ENCODE measurements at regions not wholly inside any gene's neighbourhood (a gene's known extent, or its start where the extent isn't known, plus 50 kb on each side); places are given as distances from the start of the nearest gene placed in this dataset.
A peak's percentile ranks its signal among the peaks of the same experiment; 100 is the strongest.

DNA sequence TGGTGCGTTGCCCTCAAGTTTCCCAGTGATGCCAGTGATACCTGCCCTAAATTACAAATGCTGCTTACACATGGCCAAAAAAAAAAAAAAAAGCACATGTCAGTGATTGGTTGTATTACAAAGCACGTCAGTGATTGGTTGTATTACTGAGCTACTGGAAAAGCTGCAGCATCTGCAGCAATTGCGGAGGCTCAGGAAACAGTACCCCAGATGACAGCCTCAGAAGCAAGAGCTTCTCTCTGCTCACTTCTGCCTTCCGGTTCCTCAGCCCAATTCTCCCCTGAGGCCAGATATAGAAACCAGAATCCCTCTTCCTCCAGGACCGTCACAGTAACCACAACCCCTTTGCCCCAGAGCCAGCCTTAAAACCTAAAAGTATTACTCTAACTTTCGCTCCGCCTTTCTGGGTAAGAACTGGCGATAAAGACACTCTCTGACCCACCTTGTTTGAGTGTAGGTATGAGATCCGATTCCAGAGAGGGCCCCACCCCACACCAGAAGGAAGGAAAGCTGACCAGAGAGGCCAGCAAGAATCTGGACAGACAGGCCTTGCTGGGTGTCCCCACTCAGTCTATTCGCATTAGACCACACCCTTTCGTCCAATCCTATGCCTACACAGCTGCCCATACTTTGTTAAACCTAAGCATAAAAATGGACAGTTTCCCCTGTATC is 85.0 kb upstream of the SORBS2 start:
- Histone ChIP-seq H3K4me1 (replicated peaks in 1 of 4; ENCODE audit: control insufficient read depth in 3 of 4, insufficient read depth in 4 of 4, low read length in 3 of 4) (no peaks in the 10 kb centered on the region; a peak in 1 of 7 replicates), H3K36me3 (ENCODE audit: control insufficient read depth in 2 of 4, insufficient read depth in 4 of 4, low read length in 3 of 4) (no peaks in the 10 kb centered on the region), H3K23me2 (ENCODE audit: low read depth, low read length) (no peaks in the 10 kb centered on the region), H3K4ac (replicated peaks; ENCODE audit: insufficient read length, low read depth, low read length) (no peak overlapping the region), H2BK5ac (ENCODE audit: low read depth, low read length) (no peak overlapping the region), H3K9ac (replicated peaks in 1 of 4; ENCODE audit: extremely low read depth in 1 of 4, low read depth in 3 of 4, low read length in 3 of 4) (no peak overlapping the region), H3K14ac (ENCODE audit: insufficient read length) (no peak overlapping the region), H3K18ac (ENCODE audit: extremely low read depth, low read length) (no peak overlapping the region), H3K4me3 (ENCODE audit: extremely low read depth in 1 of 4, insufficient read depth in 2 of 4, low read depth in 3 of 4, low read length in 4 of 4) (no peak overlapping the region), H2BK12ac (ENCODE audit: low read depth, low read length) (no peak overlapping the region), H3K56ac (replicated peaks; ENCODE audit: insufficient read length, low read depth, low read length) (no peak overlapping the region), H4K20me1 (replicated peaks in 1 of 2; ENCODE audit: control insufficient read depth in 1 of 2, insufficient read depth in 2 of 2, low read length in 2 of 2) (no peaks in the 10 kb centered on the region), H2BK120ac (replicated peaks; ENCODE audit: low read depth, low read length) (no peak overlapping the region), H4K91ac (replicated peaks; ENCODE audit: insufficient read length, low read length) (no peak overlapping the region), H3K79me1 (ENCODE audit: low read depth, low read length) (no peaks in the 10 kb centered on the region), H3K23ac (ENCODE audit: insufficient read length) (no peak overlapping the region), H3K79me2 (ENCODE audit: control insufficient read depth in 1 of 2, insufficient read depth in 2 of 2, low read length in 2 of 2) (no peaks in the 10 kb centered on the region), H2AK5ac (ENCODE audit: low read depth, low read length) (no peak overlapping the region), H4K5ac (ENCODE audit: insufficient read length, low read depth, low read length) (no peak overlapping the region), H2BK20ac (ENCODE audit: low read length) (no peak overlapping the region), H3K27ac (ENCODE audit: low read depth, low read length) (no peak overlapping the region), H3K4me2 (ENCODE audit: insufficient read depth in 1 of 2, low read depth in 2 of 2, low read length in 2 of 2) (no peak overlapping the region), H4K8ac (ENCODE audit: extremely low read depth, insufficient read depth, low read length) (no peak overlapping the region), H3K9me3 (ENCODE audit: insufficient read depth in 2 of 2, low read depth in 1 of 2, low read length in 1 of 2) (peaks cover 7 to 8% of the 10 kb centered on the region in 2 experiments; a peak in 3 of 4 replicates), H2BK15ac (ENCODE audit: low read length) (no peak overlapping the region), H3K27me3 (replicated peaks in 1 of 4; ENCODE audit: control insufficient read depth in 3 of 4, extremely low read depth in 1 of 4, insufficient read depth in 3 of 4, low read length in 3 of 4) (no peaks in the 10 kb centered on the region), H2AFZ (ENCODE audit: low read length) (peak overlapping the region; percentile 41; the same call in 1 of the 2 replicates)
- 94% methylated on average over 11 of the region's 11 CpGs; no CpG with 5 or more reads in 1 of the 2 experiments for WGBS, 2 experiments (ENCODE audit: extremely low coverage in 1 of 2, insufficient coverage in 1 of 2, insufficient read length in 1 of 2, insufficient replicate concordance in 2 of 2, low coverage in 1 of 2, low lambda C conversion rate in 2 of 2, missing lambda C conversion rate in 1 of 2)
- POLR2A ChIA-PET (ENCODE audit: partially characterized antibody), result interaction anchor here (0.6 kb wide), 1 partner anchor 85 kb away, joined by 4 read pairs; the partner anchor contains the start of gene SORBS2
- DNase-seq (ENCODE audit: low read depth in 1 of 2, low spot score in 2 of 2), result no peak
- CTCF ChIA-PET (ENCODE audit: partially characterized antibody), result interaction anchor here (1.0 to 1.5 kb wide), 4 partner anchors 14 to 61 kb away, joined by 3 read pairs; no protein-coding TSS in a partner anchor
- FAIRE-seq, result no peak
- TF ChIP-seq BCL11A (IDR thresholded peaks at IDR 0.05; ENCODE audit: low read depth in 2 of 2, low read length in 2 of 2) (no peak), CHD2 (IDR thresholded peaks at IDR 0.05; ENCODE audit: low read length) (no peak), RAD21 (IDR thresholded peaks at IDR 0.05 in 1 of 2, conservative IDR thresholded peaks at IDR 0.05 in 1 of 2; ENCODE audit: low read depth in 2 of 2, low read length in 2 of 2) (no peak), SP4 (IDR thresholded peaks at IDR 0.05; ENCODE audit: low read length) (no peak), TBP (IDR thresholded peaks at IDR 0.05; ENCODE audit: low read depth, low read length) (no peak)

All from H1 (cell line).